Neural cell (in vitro differentiated cells): ENCODE measurements at regions not wholly inside any gene's neighbourhood (a gene's known extent, or its start where the extent isn't known, plus 50 kb on each side); places are given as distances from the start of the nearest gene placed in this dataset.

Experiments used
- H2AFZ ChIP-seq: fragments of 200-600, 300-800 bp; sonication (generic), shearing (Covaris generic); 2 replicates; pipeline ENCODE4 v1.6.0; 2014; ENCODE audit warnings: low read depth, mild to moderate bottlenecking, antibody characterized with exemption, low read length, moderate library complexity
- H3F3A ChIP-seq: fragments of 200-600 bp; shearing (Covaris generic); 2 replicates; pipeline ENCODE4 v1.6.1; 2016; ENCODE audit warnings: mild to moderate bottlenecking, moderate library complexity, mixed read lengths, antibody characterized with exemption, low read length; ENCODE audit not compliant: insufficient read depth, poor library complexity, severe bottlenecking
- H3K27ac ChIP-seq: fragments of 200-600, 300-800 bp; sonication (generic), shearing (Covaris generic); 2 replicates; pipeline ENCODE4 v1.5.1; 2014; ENCODE audit warnings: mild to moderate bottlenecking, low read length, moderate library complexity
- H3K27me3 ChIP-seq: fragments of 300-800, 200-600 bp; sonication (generic), shearing (Covaris generic); 2 replicates; pipeline ENCODE4 v1.6.0; 2014; ENCODE audit warnings: mild to moderate bottlenecking, low read depth, low read length, moderate library complexity; ENCODE audit not compliant: insufficient read depth
- H3K36me3 ChIP-seq: fragments of 300-800, 200-600 bp; sonication (generic), shearing (Covaris generic); 2 replicates; pipeline ENCODE4 v1.5.1; 2014; ENCODE audit warnings: mild to moderate bottlenecking, antibody characterized with exemption, low read length, moderate library complexity; ENCODE audit not compliant: insufficient read depth
- H3K4me2 ChIP-seq: fragments of 300-800, 200-600 bp; sonication (generic), shearing (Covaris generic); 2 replicates; pipeline ENCODE4 v1.6.0; 2014; ENCODE audit warnings: mild to moderate bottlenecking, low read length
- H3K4me3 ChIP-seq: fragments of 300-800, 200-600 bp; sonication (generic), shearing (Covaris generic); 2 replicates; pipeline ENCODE4 v1.5.1; 2014; ENCODE audit warnings: mild to moderate bottlenecking, low read length, moderate library complexity
- H3K79me2 ChIP-seq: fragments of 200-600 bp; shearing (Covaris generic); replicated peaks from 2 replicates; pipeline ENCODE4 v1.6.0; 2014; ENCODE audit warnings: mild to moderate bottlenecking, low read length, moderate library complexity; ENCODE audit not compliant: insufficient read depth
- H3K9ac ChIP-seq: fragments of 300-800, 200-600 bp; sonication (generic), shearing (Covaris generic); 2 replicates; pipeline ENCODE4 v1.6.1; 2016; ENCODE audit warnings: mild to moderate bottlenecking, low read length, mixed read lengths
- H3K9me2 ChIP-seq: fragments of 200-600 bp; shearing (Covaris generic); 2 replicates; pipeline ENCODE4 v1.6.1; 2016; ENCODE audit warnings: mild to moderate bottlenecking, low read length, mixed read lengths; ENCODE audit not compliant: insufficient read depth
- H3K9me3 ChIP-seq: fragments of 200-600, 300-800 bp; sonication (generic), shearing (Covaris generic); 2 replicates; pipeline ENCODE4 v1.6.1; 2016; ENCODE audit warnings: mild to moderate bottlenecking, mixed run types, low read length, moderate library complexity, mixed read lengths
- H4K20me1 ChIP-seq: fragments of 200-600 bp; shearing (Covaris generic); 2 replicates; pipeline ENCODE4 v1.6.1; 2016; ENCODE audit warnings: mild to moderate bottlenecking, mixed run types; ENCODE audit not compliant: insufficient read depth
- EP300 ChIP-seq: fragments of 450-650 bp; conservative IDR thresholded peaks from 2 replicates; pipeline ENCODE4 v1.6.1; 2014; ENCODE audit warnings: antibody characterized with exemption, mild to moderate bottlenecking, moderate library complexity; ENCODE audit not compliant: poor library complexity, severe bottlenecking
- EZH2 ChIP-seq: fragments of 200-600, 300-800 bp; shearing (Covaris generic), sonication (generic); IDR thresholded peaks from 2 replicates; pipeline ENCODE4 v1.6.1; 2014; ENCODE audit warnings: antibody characterized with exemption, low read length, borderline replicate concordance, mild to moderate bottlenecking; ENCODE audit not compliant: insufficient read depth, poor library complexity, severe bottlenecking
- MXI1 ChIP-seq: fragments of 450-650 bp; conservative IDR thresholded peaks from 2 replicates; pipeline ENCODE4 v1.6.1; 2014; ENCODE audit warnings: antibody characterized with exemption, mild to moderate bottlenecking; ENCODE audit not compliant: poor library complexity, severe bottlenecking
- POLR2AphosphoS5 ChIP-seq: IDR thresholded peaks from 2 replicates; pipeline ENCODE4 v1.6.1; 2012
- RAD21 ChIP-seq: fragments of 450-650 bp; conservative IDR thresholded peaks from 2 replicates; pipeline ENCODE4 v1.6.1; 2014; ENCODE audit warnings: antibody characterized with exemption, mild to moderate bottlenecking, moderate library complexity
- SMC3 ChIP-seq: fragments of 450-650 bp; conservative IDR thresholded peaks from 2 replicates; pipeline ENCODE4 v1.6.1; 2014; ENCODE audit warnings: antibody characterized with exemption, mild to moderate bottlenecking, moderate library complexity; ENCODE audit not compliant: poor library complexity
- TAF1 ChIP-seq: IDR thresholded peaks from 2 replicates; pipeline ENCODE4 v1.6.1; 2012; ENCODE audit warnings: low read depth
- TF ChIP-seq, protein P1 (sequence below): IDR thresholded peaks from 2 replicates; pipeline ENCODE4 v1.6.1; 2012; ENCODE audit warnings: borderline replicate concordance
- TF ChIP-seq, protein P2 (sequence below): fragments of 450-650 bp; IDR thresholded peaks from 2 replicates; pipeline ENCODE4 v1.5.1; 2014; ENCODE audit warnings: antibody characterized with exemption, mild to moderate bottlenecking, moderate library complexity; ENCODE audit not compliant: poor library complexity, severe bottlenecking

DNA sequence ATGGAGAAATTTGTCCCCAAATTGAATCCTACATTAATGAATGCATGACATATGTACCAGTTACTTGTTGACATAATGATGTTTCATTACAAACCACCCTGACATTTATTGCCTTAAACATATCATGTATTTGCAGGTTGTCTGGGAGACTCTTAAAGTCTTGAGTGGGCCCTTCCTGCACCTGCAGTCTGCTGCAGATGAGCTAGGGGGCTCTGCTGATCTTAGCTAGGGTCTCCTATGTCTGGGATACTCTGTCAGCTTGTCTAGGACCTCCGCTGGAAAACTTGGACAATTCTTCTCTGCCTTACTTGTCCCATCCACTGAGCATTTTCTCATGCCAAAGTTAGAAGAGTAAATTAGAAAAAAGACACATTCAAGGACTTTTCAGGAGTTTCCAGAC, 581.6 kb downstream of the HAO1 start:
- H4K20me1 ChIP-seq: no peaks in the 10 kb centered on the region
- H3K9me3 ChIP-seq: no peaks in the 10 kb centered on the region
- no peaks in the 10 kb centered on the region for H3K9me2 ChIP-seq
- H3K4me3 ChIP-seq: no peak overlapping the region
- H3K27ac ChIP-seq: no peak overlapping the region
- no peak overlapping the region for H2AFZ ChIP-seq
- no peaks in the 10 kb centered on the region for H3K36me3 ChIP-seq
- H3K27me3 ChIP-seq: no peaks in the 10 kb centered on the region
- H3K4me2 ChIP-seq: no peak overlapping the region
- H3F3A ChIP-seq: no peaks in the 10 kb centered on the region
- H3K79me2 ChIP-seq: no peaks in the 10 kb centered on the region
- H3K9ac ChIP-seq: no peak overlapping the region
- TF ChIP-seq MXI1 (no peak), EP300 (no peak), EZH2 (no peak), TAF1 (no peak), POLR2AphosphoS5 (no peak)
- TF ChIP-seq, protein P1, sequence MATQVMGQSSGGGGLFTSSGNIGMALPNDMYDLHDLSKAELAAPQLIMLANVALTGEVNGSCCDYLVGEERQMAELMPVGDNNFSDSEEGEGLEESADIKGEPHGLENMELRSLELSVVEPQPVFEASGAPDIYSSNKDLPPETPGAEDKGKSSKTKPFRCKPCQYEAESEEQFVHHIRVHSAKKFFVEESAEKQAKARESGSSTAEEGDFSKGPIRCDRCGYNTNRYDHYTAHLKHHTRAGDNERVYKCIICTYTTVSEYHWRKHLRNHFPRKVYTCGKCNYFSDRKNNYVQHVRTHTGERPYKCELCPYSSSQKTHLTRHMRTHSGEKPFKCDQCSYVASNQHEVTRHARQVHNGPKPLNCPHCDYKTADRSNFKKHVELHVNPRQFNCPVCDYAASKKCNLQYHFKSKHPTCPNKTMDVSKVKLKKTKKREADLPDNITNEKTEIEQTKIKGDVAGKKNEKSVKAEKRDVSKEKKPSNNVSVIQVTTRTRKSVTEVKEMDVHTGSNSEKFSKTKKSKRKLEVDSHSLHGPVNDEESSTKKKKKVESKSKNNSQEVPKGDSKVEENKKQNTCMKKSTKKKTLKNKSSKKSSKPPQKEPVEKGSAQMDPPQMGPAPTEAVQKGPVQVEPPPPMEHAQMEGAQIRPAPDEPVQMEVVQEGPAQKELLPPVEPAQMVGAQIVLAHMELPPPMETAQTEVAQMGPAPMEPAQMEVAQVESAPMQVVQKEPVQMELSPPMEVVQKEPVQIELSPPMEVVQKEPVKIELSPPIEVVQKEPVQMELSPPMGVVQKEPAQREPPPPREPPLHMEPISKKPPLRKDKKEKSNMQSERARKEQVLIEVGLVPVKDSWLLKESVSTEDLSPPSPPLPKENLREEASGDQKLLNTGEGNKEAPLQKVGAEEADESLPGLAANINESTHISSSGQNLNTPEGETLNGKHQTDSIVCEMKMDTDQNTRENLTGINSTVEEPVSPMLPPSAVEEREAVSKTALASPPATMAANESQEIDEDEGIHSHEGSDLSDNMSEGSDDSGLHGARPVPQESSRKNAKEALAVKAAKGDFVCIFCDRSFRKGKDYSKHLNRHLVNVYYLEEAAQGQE: no peak

DNA sequence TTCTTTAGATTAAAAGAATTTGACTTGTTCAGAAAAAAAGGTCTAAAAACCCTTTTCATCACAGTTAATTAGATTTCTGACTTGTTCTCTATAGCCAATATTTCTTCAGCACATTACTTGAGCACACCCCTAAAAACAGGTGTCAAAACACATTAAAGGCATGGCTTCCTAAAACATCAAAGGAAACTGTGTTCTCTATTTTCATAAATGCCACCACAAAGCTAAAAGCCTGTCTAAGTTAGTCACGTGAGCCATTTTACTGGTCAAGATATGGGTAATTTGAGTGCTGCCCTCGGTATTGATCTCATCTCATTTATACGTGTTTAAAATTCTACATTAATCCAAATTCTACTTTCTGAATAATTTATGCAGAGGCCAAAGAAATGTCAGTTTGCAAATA, 580.5 kb downstream of the HAO1 start:
- Histone ChIP-seq H3K27ac (no peak overlapping the region), H3F3A (no peaks in the 10 kb centered on the region), H3K9me2 (no peaks in the 10 kb centered on the region), H3K27me3 (no peaks in the 10 kb centered on the region), H3K9ac (no peak overlapping the region), H3K9me3 (no peaks in the 10 kb centered on the region), H3K4me3 (no peak overlapping the region), H2AFZ (no peak overlapping the region), H4K20me1 (no peaks in the 10 kb centered on the region), H3K79me2 (no peaks in the 10 kb centered on the region), H3K36me3 (no peaks in the 10 kb centered on the region), H3K4me2 (no peak overlapping the region)
- TF ChIP-seq TAF1 (no peak), MXI1 (no peak), RAD21 (no peak), EZH2 (no peak)

DNA sequence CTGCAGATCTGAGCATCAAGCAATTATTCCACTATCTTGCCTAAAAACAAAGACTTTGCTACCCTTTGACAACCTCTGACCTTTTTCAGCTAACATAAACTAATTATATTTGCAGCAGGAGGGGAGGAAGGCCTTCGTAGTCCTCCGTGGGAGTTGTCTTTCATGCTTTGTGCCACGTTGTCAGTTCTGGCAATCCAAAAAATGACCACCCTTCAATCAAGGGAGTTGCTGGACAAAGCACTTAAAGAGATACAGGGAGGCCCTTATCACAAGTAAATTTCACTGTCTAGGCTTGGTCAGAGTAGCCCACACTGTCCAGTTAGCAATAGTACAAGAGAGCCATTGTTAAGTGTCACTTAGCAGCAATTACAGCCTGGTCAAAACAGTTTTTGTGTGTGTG, 578.9 kb downstream of the HAO1 start:
- Histone ChIP-seq H3K79me2 (no peaks in the 10 kb centered on the region), H3K9me3 (no peaks in the 10 kb centered on the region), H2AFZ (no peak overlapping the region), H3F3A (no peaks in the 10 kb centered on the region), H3K4me3 (no peak overlapping the region), H3K27ac (no peak overlapping the region), H3K36me3 (no peaks in the 10 kb centered on the region), H3K9ac (no peak overlapping the region), H3K9me2 (no peaks in the 10 kb centered on the region), H3K4me2 (no peak overlapping the region), H4K20me1 (no peaks in the 10 kb centered on the region), H3K27me3 (no peaks in the 10 kb centered on the region)
- no peak for TF ChIP-seq MXI1
- no peak for TF ChIP-seq RAD21
- TF ChIP-seq SMC3: no peak
- TF ChIP-seq, protein P1: no peak
- TF ChIP-seq EP300: no peak
- TF ChIP-seq TAF1: no peak
- TF ChIP-seq, protein P2, sequence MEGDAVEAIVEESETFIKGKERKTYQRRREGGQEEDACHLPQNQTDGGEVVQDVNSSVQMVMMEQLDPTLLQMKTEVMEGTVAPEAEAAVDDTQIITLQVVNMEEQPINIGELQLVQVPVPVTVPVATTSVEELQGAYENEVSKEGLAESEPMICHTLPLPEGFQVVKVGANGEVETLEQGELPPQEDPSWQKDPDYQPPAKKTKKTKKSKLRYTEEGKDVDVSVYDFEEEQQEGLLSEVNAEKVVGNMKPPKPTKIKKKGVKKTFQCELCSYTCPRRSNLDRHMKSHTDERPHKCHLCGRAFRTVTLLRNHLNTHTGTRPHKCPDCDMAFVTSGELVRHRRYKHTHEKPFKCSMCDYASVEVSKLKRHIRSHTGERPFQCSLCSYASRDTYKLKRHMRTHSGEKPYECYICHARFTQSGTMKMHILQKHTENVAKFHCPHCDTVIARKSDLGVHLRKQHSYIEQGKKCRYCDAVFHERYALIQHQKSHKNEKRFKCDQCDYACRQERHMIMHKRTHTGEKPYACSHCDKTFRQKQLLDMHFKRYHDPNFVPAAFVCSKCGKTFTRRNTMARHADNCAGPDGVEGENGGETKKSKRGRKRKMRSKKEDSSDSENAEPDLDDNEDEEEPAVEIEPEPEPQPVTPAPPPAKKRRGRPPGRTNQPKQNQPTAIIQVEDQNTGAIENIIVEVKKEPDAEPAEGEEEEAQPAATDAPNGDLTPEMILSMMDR: no peak
- no peak for TF ChIP-seq POLR2AphosphoS5
- TF ChIP-seq EZH2: no peak
